GM19395 (cell line): ENCODE measurements at regions not wholly inside any gene's neighbourhood (a gene's known extent, or its start where the extent isn't known, plus 50 kb on each side); places are given as distances from the start of the nearest gene placed in this dataset.
"Not testable (repeated sequence)": the region's sequence is repeated elsewhere in the genome, so short reads cannot be mapped to it uniquely, and the experiment has no call there.

Source experiments
- ATAC-seq: cut with Tn5 transposase; IDR thresholded peaks from one replicate; pipeline ENCODE4 v1.9.1; 2021; ENCODE audit warnings: mild to moderate bottlenecking, moderate library complexity; ENCODE audit not compliant: unreplicated experiment

GRCh38 chr1:219039017-219039681 lies 134.5 kb upstream of the LYPLAL1 start:
- ATAC-seq: no peak

- ATAC-seq: no peak
Observed at GRCh38 chr1:219039682-219040154, 134.0 kb upstream of the LYPLAL1 start.

- no peak for ATAC-seq
Observed at GRCh38 chr1:219040291-219040690, 133.4 kb upstream of the LYPLAL1 start.

GRCh38 chr1:219041141-219041540 lies 132.5 kb upstream of the LYPLAL1 start:
- ATAC-seq: no peak

GRCh38 chr1:219041818-219042217 lies 131.9 kb upstream of the LYPLAL1 start:
- ATAC-seq: no peak

GRCh38 chr1:219042769-219043168 lies 130.9 kb upstream of the LYPLAL1 start:
- no peak for ATAC-seq

GRCh38 chr1:219045246-219045645 lies 128.4 kb upstream of the LYPLAL1 start:
- no peak for ATAC-seq

GRCh38 chr1:219049501-219049900 lies 124.2 kb upstream of the LYPLAL1 start:
- ATAC-seq: no peak

GRCh38 chr1:219050086-219050821 lies 123.4 kb upstream of the LYPLAL1 start:
- no peak for ATAC-seq

- no peak for ATAC-seq
Observed at GRCh38 chr1:219050822-219051125, 122.9 kb upstream of the LYPLAL1 start.

- no peak for ATAC-seq
Observed at GRCh38 chr1:219051547-219051946, 122.1 kb upstream of the LYPLAL1 start.

GRCh38 chr1:219058891-219059820 lies 114.5 kb upstream of the LYPLAL1 start:
- no peak for ATAC-seq

- ATAC-seq: no peak
Observed at GRCh38 chr1:219060798-219061197, 112.9 kb upstream of the LYPLAL1 start.

- ATAC-seq: no peak
Observed at GRCh38 chr1:219062161-219062560, 111.5 kb upstream of the LYPLAL1 start.

GRCh38 chr1:219066098-219066497 lies 107.6 kb upstream of the LYPLAL1 start:
- no peak for ATAC-seq

GRCh38 chr1:219066631-219067349 lies 106.9 kb upstream of the LYPLAL1 start:
- peak; percentile 49 for ATAC-seq

GRCh38 chr1:219067350-219067712 lies 106.3 kb upstream of the LYPLAL1 start:
- peak; percentile 28 for ATAC-seq

GRCh38 chr1:219070395-219070794 lies 103.3 kb upstream of the LYPLAL1 start:
- ATAC-seq: not testable (repeated sequence)

- ATAC-seq: no peak
Observed at GRCh38 chr1:219071209-219071608, 102.5 kb upstream of the LYPLAL1 start.

- ATAC-seq: no peak
Observed at GRCh38 chr1:219072329-219072728, 101.3 kb upstream of the LYPLAL1 start.
